Activated naive CD8-positive, alpha-beta T cell treated with anti-CD3 and anti-CD28 coated beads, Interleukin-2, amount 10 ng/mL, durations not matched to agents 7 days and 5 days (primary cell): ENCODE measurements at regions not wholly inside any gene's neighbourhood (a gene's known extent, or its start where the extent isn't known, plus 50 kb on each side); places are given as distances from the start of the nearest gene placed in this dataset.
"Not testable (repeated sequence)": the region's sequence is repeated elsewhere in the genome, so short reads cannot be mapped to it uniquely, and the experiment has no call there.

Experiments used
- ATAC-seq: fragments of 150-1000 bp; cut with Tn5 transposase; one replicate; pipeline ENCODE4 v1.10.0; 2021; ENCODE audit warnings: low read depth, moderate library complexity
- POLR2A ChIA-PET: fragments of 350-600 bp; sonication (Branson Sonifier 250); formaldehyde crosslinking; loops from one replicate; lab custom pipeline; 2021; ENCODE audit warnings: antibody characterized with exemption; lab: Charles Lee
- DNase-seq: peaks from one replicate; pipeline ENCODE4 v3.0.0; 2021
- H3K27ac Mint-ChIP-seq: one replicate; pipeline ENCODE4 v1.8.0; 2022; ENCODE audit warnings: mild to moderate bottlenecking, mixed read lengths
- H3K27me3 Mint-ChIP-seq: one replicate; pipeline ENCODE4 v1.8.0; 2022; ENCODE audit warnings: mild to moderate bottlenecking, moderate library complexity, mixed read lengths
- H3K36me3 Mint-ChIP-seq: one replicate; pipeline ENCODE4 v1.8.0; 2021; ENCODE audit warnings: mild to moderate bottlenecking, mixed read lengths
- H3K4me1 Mint-ChIP-seq: one replicate; pipeline ENCODE4 v1.8.0; 2021; ENCODE audit warnings: mixed read lengths
- H3K4me3 Mint-ChIP-seq: one replicate; pipeline ENCODE4 v1.8.0; 2022; ENCODE audit warnings: mild to moderate bottlenecking, moderate library complexity, mixed read lengths
- H3K9me3 Mint-ChIP-seq: one replicate; pipeline ENCODE4 v1.8.0; 2021; ENCODE audit warnings: mixed read lengths

DNA sequence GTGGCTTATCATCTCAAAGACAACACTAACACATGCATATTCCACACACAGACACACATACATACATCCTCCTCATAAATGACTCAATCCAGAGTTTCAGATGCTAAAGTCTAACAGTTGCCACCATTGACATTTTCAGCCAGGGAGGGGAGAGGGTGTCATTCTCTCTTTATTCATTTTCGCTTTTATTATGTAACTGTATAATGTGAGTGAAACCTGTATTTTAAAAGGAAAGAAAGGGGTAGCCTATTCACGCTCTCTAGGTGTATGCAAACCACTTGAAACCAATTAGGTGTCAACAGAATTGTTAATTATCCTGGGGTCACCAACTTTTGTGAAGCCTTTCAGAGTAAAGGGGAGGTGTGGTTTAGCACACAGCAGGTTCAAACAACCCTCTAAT is 1282.9 kb downstream of the ROBO2 start:
- POLR2A ChIA-PET = no interaction called here
- Mint-ChIP-seq H3K36me3 (no peaks in the 10 kb centered on the region), H3K27me3 (no peaks in the 10 kb centered on the region), H3K4me3 (no peak overlapping the region), H3K27ac (no peak overlapping the region), H3K4me1 (no peaks in the 10 kb centered on the region), H3K9me3 (peaks cover 7% of the 10 kb centered on the region)
- DNase-seq (no peak), ATAC-seq (no peak)

GRCh38 chr3:78337801-78338211 is 1297.9 kb downstream of the ROBO2 start:
- Mint-ChIP-seq H3K9me3 (peaks cover 3% of the 10 kb centered on the region), H3K27me3 (no peaks in the 10 kb centered on the region), H3K4me3 (no peak overlapping the region), H3K36me3 (no peaks in the 10 kb centered on the region), H3K27ac (no peak overlapping the region), H3K4me1 (no peaks in the 10 kb centered on the region)
- no peak for DNase-seq
- POLR2A ChIA-PET = no interaction called here
- no peak for ATAC-seq

GRCh38 chr3:78338405-78338804 is 1298.5 kb downstream of the ROBO2 start:
- Mint-ChIP-seq H3K27ac (no peak overlapping the region), H3K4me1 (no peaks in the 10 kb centered on the region), H3K27me3 (no peaks in the 10 kb centered on the region), H3K36me3 (no peaks in the 10 kb centered on the region), H3K9me3 (peaks cover 3% of the 10 kb centered on the region), H3K4me3 (no peak overlapping the region)
- POLR2A ChIA-PET = no interaction called here
- ATAC-seq = no peak
- DNase-seq = no peak

- Mint-ChIP-seq H3K4me3 (no peak overlapping the region), H3K27ac (no peak overlapping the region), H3K9me3 (peaks cover 6% of the 10 kb centered on the region), H3K27me3 (no peaks in the 10 kb centered on the region), H3K4me1 (no peaks in the 10 kb centered on the region), H3K36me3 (no peaks in the 10 kb centered on the region)
- ATAC-seq (no peak), DNase-seq (no peak)
- POLR2A ChIA-PET = no interaction called here
Observed at GRCh38 chr3:78343221-78343620, 1303.3 kb downstream of the ROBO2 start.

DNA sequence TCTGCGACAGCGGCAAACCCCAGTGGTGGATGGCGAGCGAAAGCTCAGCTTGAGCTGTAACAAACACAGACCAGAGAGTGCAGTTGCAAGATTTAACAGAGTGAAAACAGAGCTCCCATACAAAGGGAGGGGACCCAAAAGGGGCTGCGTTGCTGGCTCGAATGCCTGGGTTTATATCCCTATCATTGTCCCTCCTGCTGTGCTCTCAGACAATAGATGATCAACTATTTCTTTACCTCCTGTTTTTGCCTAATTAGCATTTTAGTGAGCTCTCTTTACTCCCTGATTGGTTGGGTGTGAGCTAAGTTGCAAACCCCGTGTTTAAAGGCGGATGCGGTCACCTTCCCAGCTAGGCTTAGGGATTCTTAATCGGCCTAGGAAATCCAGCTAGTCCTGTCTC is 1304.4 kb downstream of the ROBO2 start:
- H3K27me3 Mint-ChIP-seq, DNase-seq, H3K9me3 Mint-ChIP-seq, H3K36me3 Mint-ChIP-seq, H3K27ac Mint-ChIP-seq, H3K4me1 Mint-ChIP-seq, ATAC-seq, H3K4me3 Mint-ChIP-seq, POLR2A ChIA-PET: not testable (repeated sequence)

DNA sequence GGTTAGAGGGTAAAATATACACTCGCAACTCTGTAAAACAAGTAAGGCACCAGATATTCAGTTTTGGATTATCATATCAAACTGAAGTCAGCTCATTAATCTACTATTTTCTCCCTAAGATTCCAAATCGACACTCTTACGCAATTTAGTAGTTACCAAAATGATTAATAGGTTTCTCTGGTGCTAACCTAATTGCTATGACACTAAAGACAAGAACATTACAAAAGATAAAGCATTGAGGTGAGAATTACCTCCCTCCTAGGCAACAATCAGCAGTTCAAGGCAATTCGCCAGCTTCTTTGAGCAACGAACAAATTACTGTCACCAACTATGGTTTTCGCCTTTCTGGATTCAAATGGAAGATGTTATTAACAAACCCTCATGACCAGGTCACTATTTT is 1305.0 kb downstream of the ROBO2 start:
- Mint-ChIP-seq H3K36me3 (no peaks in the 10 kb centered on the region), H3K4me1 (no peaks in the 10 kb centered on the region), H3K27me3 (no peaks in the 10 kb centered on the region), H3K4me3 (no peak overlapping the region), H3K27ac (no peak overlapping the region), H3K9me3 (peaks cover 6% of the 10 kb centered on the region)
- ATAC-seq = no peak
- POLR2A ChIA-PET = no interaction called here
- DNase-seq = no peak

DNA sequence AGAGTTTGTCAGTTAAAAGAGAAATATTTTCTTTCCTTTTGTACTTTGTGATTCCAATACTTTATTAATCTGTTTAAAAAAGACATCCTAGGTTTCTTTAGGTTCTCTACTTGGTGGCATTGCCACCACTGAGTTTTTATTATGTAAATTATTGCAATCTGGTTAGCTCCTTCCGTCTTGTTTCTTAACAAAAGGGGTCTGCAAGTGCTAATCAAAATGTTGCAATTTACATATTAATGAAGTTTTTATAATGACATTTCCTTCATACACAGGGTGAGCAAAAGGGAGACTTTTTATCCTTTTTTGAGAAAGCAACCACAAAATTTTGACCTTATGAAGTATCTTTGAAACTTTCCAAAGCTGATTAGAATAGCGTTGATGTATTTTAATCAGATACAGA is 1307.3 kb downstream of the ROBO2 start:
- Mint-ChIP-seq H3K9me3 (peaks cover 3% of the 10 kb centered on the region), H3K4me1 (no peaks in the 10 kb centered on the region), H3K27ac (no peak overlapping the region), H3K36me3 (no peaks in the 10 kb centered on the region), H3K27me3 (no peaks in the 10 kb centered on the region), H3K4me3 (no peak overlapping the region)
- ATAC-seq = no peak
- DNase-seq = no peak
- POLR2A ChIA-PET = no interaction called here

- Mint-ChIP-seq H3K4me3 (no peak overlapping the region), H3K27me3 (no peaks in the 10 kb centered on the region), H3K36me3 (no peaks in the 10 kb centered on the region), H3K4me1 (no peaks in the 10 kb centered on the region), H3K27ac (no peak overlapping the region), H3K9me3 (peaks cover 3% of the 10 kb centered on the region)
- ATAC-seq (no peak), DNase-seq (no peak)
- POLR2A ChIA-PET = no interaction called here
Observed at GRCh38 chr3:78348664-78349063, 1308.8 kb downstream of the ROBO2 start.

DNA sequence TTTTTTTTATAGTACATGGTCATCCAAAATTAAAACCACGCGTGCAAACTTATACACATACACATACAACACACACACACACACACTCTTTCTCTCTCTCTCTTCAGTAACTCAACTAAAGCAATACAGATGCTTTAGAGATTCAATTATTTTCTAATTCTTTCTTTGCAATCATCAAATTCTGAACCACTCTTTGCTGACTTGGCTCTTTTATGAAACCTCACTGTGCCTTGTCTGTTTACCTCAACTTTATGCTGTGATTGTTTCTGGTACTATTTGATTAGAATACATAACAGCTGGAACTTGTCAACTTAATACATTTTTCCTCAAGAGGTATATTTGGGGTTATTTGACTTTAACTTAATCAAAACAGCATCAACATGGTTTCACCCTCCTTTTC is 1309.7 kb downstream of the ROBO2 start:
- Mint-ChIP-seq H3K4me1 (no peaks in the 10 kb centered on the region), H3K36me3 (no peaks in the 10 kb centered on the region), H3K4me3 (no peak overlapping the region), H3K27ac (no peak overlapping the region), H3K9me3 (peaks cover 1% of the 10 kb centered on the region), H3K27me3 (no peaks in the 10 kb centered on the region)
- no peak for DNase-seq
- no peak for ATAC-seq
- POLR2A ChIA-PET = no interaction called here

GRCh38 chr3:78351334-78351733 is 1311.4 kb downstream of the ROBO2 start:
- peaks cover 1% of the 10 kb centered on the region for H3K9me3 Mint-ChIP-seq
- H3K4me1 Mint-ChIP-seq = no peaks in the 10 kb centered on the region
- H3K36me3 Mint-ChIP-seq = no peaks in the 10 kb centered on the region
- DNase-seq (no peak), ATAC-seq (no peak)
- no peaks in the 10 kb centered on the region for H3K27me3 Mint-ChIP-seq
- POLR2A ChIA-PET = no interaction called here
- no peak overlapping the region for H3K27ac Mint-ChIP-seq
- H3K4me3 Mint-ChIP-seq = no peak overlapping the region

- POLR2A ChIA-PET = no interaction called here
- Mint-ChIP-seq H3K36me3 (no peaks in the 10 kb centered on the region), H3K27ac (no peak overlapping the region), H3K4me1 (no peaks in the 10 kb centered on the region), H3K27me3 (no peaks in the 10 kb centered on the region), H3K4me3 (no peak overlapping the region), H3K9me3 (peaks cover 2% of the 10 kb centered on the region)
- no peak for ATAC-seq
- DNase-seq = no peak
Observed at GRCh38 chr3:78353231-78353630, 1313.3 kb downstream of the ROBO2 start.

DNA sequence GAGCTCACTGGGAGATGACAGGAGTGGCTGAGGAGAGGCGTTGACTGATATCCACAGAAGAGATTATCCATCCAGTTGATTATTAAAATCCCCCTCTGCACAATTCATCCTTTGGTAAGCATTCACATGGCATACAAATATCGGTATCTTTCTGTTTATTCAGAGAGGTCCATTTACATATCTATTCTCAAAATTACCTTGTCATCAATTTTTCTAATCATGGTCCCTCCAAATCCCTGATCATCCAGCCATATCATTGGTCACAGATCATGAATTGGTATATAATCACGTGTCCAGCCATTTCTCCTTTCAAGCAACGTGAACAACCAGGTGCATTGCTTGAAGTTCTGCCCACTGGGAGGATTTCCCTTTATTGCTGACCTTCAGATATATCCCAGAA is 1321.0 kb downstream of the ROBO2 start:
- H3K4me3 Mint-ChIP-seq = no peak overlapping the region
- DNase-seq (no peak), ATAC-seq (no peak)
- no peaks in the 10 kb centered on the region for H3K36me3 Mint-ChIP-seq
- H3K27ac Mint-ChIP-seq = no peak overlapping the region
- H3K4me1 Mint-ChIP-seq = no peaks in the 10 kb centered on the region
- H3K9me3 Mint-ChIP-seq = peaks cover 3% of the 10 kb centered on the region
- POLR2A ChIA-PET = no interaction called here
- H3K27me3 Mint-ChIP-seq = no peaks in the 10 kb centered on the region

DNA sequence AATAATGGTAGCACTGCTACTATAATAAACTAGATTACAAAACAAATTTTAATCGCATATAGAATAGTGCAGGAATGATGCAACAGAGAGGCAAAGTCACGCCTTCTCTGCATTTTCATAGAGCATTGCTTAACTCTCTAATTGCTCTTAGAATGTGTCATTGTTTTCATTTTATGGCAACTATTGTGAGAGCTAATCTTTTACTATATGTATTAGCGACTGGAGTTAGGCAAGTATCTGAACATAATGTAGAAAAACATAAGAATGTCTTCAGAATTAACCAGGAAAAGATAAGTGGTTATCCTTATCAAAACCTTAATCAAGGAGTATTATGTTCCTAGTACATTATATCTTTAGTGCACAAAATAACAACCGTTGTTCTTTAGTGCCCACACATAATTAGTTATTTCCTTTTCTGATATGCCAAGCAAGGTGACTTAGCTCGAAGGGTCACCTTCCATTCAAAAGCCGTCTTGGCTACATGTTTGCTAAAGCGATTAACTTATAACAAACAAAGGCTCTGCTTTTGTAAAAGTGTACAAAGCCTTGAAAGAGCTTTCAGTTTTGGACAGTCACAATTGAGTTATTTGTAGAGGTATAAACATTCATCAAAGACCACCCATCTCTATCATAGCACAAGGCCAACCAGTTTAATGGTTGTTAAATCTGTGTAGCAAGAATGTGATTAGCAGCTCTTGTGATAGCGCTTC is 1328.9 kb downstream of the ROBO2 start:
- H3K9me3 Mint-ChIP-seq = peaks cover 4% of the 10 kb centered on the region

GRCh38 chr3:78390221-78390620 is 1350.3 kb downstream of the ROBO2 start:
- POLR2A ChIA-PET = no interaction called here
- H3K9me3 Mint-ChIP-seq = peaks cover 16% of the 10 kb centered on the region
- H3K27me3 Mint-ChIP-seq = no peaks in the 10 kb centered on the region
- H3K27ac Mint-ChIP-seq = no peak overlapping the region
- DNase-seq (no peak), ATAC-seq (no peak)
- H3K4me1 Mint-ChIP-seq = no peaks in the 10 kb centered on the region
- no peak overlapping the region for H3K4me3 Mint-ChIP-seq
- H3K36me3 Mint-ChIP-seq = no peaks in the 10 kb centered on the region

More for the DNA sequence above, 1328.9 kb downstream of the ROBO2 start:
- DNase-seq (no peak), ATAC-seq (no peak)
- POLR2A ChIA-PET = no interaction called here
- Mint-ChIP-seq H3K4me1 (no peaks in the 10 kb centered on the region), H3K27ac (no peak overlapping the region), H3K4me3 (no peak overlapping the region), H3K36me3 (no peaks in the 10 kb centered on the region), H3K27me3 (no peaks in the 10 kb centered on the region)

DNA sequence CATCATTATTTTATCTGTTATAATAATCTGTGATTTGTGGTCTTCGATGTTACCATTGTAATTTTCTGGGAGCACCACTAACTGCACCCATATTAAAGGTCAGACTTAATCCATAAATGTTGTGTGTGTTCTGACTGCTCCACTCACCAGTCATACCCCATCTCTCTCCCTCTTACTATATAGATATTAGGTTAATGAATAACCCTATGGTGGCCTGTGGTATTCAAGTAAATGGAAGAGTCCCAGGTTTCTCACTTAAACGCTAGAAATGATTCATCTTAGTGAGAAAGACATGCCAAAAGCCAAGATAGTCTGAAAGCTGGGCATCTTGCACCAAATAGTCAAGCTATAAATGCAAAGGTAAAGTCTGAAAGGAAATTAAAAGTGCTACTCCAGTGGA is 1358.5 kb downstream of the ROBO2 start:
- ATAC-seq (no peak), DNase-seq (no peak)
- no peaks in the 10 kb centered on the region for H3K9me3 Mint-ChIP-seq
- no peak overlapping the region for H3K4me3 Mint-ChIP-seq
- POLR2A ChIA-PET = no interaction called here
- H3K27ac Mint-ChIP-seq = no peak overlapping the region
- H3K4me1 Mint-ChIP-seq = no peaks in the 10 kb centered on the region
- H3K27me3 Mint-ChIP-seq = no peaks in the 10 kb centered on the region
- no peaks in the 10 kb centered on the region for H3K36me3 Mint-ChIP-seq
